HT1080 (cell line): ENCODE measurements at regions not wholly inside any gene's neighbourhood (a gene's known extent, or its start where the extent isn't known, plus 50 kb on each side); places are given as distances from the start of the nearest gene placed in this dataset. TPM values are rescaled to one million over a fixed set of nuclear protein-coding genes. Genes with fewer than 3 reads are reported as not detected.

Experiments used
- DNase-seq: peaks from one replicate; pipeline ENCODE4 v3.0.0-alpha.2; 2015; ENCODE audit warnings: low read depth
- small RNA-seq: library from RNA; depleted of rRNA; stranded (forward); fragments of <200 nt; gene quantifications from one replicate; pipeline ENCODE3, GENCODE V24; 2014

DNA sequence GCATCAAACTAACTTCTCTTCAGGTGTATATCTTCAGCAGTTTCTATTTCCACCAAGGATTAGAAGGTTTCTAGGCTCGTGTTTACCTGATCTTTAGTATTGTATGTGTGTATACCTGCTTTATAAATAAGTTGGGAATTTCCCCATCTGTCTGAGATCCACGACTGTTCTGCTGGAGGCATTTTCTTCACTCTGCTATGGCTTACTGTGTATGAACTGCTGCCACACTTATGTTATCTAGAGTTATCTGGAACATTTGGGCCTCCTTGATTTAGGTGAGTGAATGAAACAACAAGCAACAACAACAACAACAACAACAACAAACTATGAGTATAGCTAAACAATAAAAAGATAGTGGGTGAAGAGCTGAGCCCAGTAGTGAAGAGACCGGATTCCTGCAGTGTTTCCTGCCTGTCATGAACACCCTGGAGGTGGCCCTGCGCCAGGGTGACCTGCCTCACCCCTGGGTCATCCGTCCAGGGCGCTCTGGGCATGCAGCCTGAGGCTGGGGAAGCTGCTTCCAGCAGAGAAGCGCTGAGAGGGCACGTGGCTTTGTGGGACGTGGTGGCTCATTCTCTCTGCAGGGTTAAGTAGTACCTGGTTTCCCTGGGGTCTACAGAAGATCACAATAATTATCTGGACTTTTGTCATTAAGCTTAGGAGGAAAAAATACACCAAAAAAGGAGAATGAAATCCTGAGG, 56.1 kb upstream of the GATA6 start:
- no peak for DNase-seq

DNA sequence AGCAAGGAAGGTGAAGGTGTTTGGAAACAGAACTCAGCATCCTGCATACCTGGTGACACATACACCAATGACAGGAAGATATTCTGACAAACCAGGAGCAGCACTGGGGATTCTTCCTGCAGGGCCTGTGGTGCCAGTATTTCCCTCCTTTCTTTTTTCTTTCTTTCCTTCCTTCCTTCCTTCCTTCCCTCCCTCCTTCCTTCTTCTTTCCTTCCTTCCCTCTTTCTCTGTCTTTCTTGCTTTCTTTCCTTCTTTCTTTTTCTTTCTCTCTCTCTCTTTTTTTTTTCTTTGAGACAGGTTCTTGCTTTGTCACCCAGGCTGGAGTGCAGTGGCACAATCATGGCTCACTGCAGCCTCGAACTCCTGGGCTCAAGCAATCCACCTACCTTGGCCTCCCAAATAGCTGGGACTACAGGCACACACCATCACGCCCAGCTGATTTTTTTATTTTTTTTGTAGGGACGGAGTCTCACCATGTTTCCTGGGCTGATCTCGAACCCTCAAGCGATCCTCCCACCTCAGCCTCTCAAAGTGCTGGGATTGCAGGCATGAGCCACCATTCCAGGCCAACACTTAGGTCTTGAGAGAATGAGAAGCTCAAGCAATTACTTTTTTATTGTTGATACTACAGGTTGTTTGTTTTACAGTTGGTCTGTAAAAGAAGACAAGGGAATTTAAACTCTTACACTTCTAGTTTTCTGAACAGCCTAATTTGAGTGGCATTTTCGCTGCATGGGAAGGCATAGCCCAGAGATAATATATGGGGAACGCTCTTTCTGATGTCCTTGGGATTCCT, 54.7 kb upstream of the GATA6 start:
- no peak for DNase-seq

DNA sequence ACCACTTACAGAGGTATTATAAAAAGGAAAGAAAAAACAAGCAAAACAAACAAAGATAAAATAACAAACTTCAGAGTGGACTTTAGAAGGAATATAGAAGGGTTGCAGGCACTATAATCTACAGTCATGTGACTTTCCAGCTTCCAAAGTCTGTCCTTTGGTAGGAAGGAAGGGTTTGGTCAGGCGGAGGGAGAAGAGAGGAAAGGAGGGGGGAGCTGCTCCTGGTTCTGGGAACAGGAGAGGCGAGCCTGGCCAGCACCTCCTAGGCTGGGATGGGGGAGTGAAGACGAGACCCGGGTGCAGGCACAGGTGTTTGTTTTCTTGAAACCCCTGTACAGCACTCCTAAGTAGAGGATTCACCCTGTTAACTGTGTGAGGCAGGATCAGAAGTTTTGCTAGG, 53.8 kb upstream of the GATA6 start:
- no peak for DNase-seq

Small RNA genes lying in the stretch of these regions (small RNA-seq; reads per million reads assigned to genes)
- gene RNA5SP451, result not detected
